Ovary (tissue), 3 donors: ENCODE measurements at regions not wholly inside any gene's neighbourhood (a gene's known extent, or its start where the extent isn't known, plus 50 kb on each side); places are given as distances from the start of the nearest gene placed in this dataset.

Source experiments
- CTCF ChIP-seq, 3 donors: fragments of 450-650 bp in 2 of 3; fragments of 200-600 bp in 1 of 3; IDR thresholded peaks; one replicate each; pipeline versions ENCODE4 v1.5.1 to v1.8.0; 2016 to 2022; ENCODE audit warnings: antibody characterized with exemption in 3 of 3, mild to moderate bottlenecking in 1 of 3
- EP300 ChIP-seq: sonication (generic); formaldehyde crosslinking; IDR thresholded peaks from one replicate; pipeline ENCODE4 v1.6.1; 2017; ENCODE audit warnings: antibody characterized with exemption
- POLR2A ChIP-seq: fragments of 450-650 bp; IDR thresholded peaks from one replicate; pipeline ENCODE4 v1.6.1; 2017; ENCODE audit warnings: antibody characterized with exemption, mild to moderate bottlenecking, moderate library complexity
- donor health status: DM: no; HTN: no; CAD: no.

GRCh38 chr18:47746615-47747014 lies 183.8 kb downstream of the SMAD2 start:
- TF ChIP-seq CTCF (IDR thresholded peaks at IDR 0.05), result no peak
- TF ChIP-seq POLR2A, result no peak
- TF ChIP-seq EP300, result no peak
